ENCODE measurements at regions not wholly inside any gene's neighbourhood (a gene's known extent, or its start where the extent isn't known, plus 50 kb on each side); places are given as distances from the start of the nearest gene placed in this dataset.

GRCh38 chr13:31476266-31476665 lies 263.1 kb upstream of the RXFP2 start:
- Histone ChIP-seq H3K36me3 (ENCODE audit: control insufficient read depth, insufficient read depth, low read length) (no peaks in the 10 kb centered on the region), H3K27me3 (ENCODE audit: control insufficient read depth, insufficient read depth, low read length) (no peaks in the 10 kb centered on the region), H3K27ac (ENCODE audit: insufficient read depth, low read length) (no peak overlapping the region), H3K4me3 (replicated peaks in 1 of 4; ENCODE audit: control extremely low read depth in 1 of 4, insufficient read depth in 1 of 4, low read depth in 3 of 4, low read length in 4 of 4) (no peak overlapping the region), H3K79me2 (ENCODE audit: control insufficient read depth, insufficient read depth, low read length) (no peaks in the 10 kb centered on the region), H3K4me1 (ENCODE audit: control insufficient read depth, extremely low read depth, insufficient read depth, low read length) (no peaks in the 10 kb centered on the region), H3K9ac (ENCODE audit: insufficient read depth, low read length) (no peak overlapping the region), H3K4me2 (ENCODE audit: extremely low read depth, insufficient read depth, low read length) (no peak overlapping the region), H2AFZ (ENCODE audit: low read length) (no peak overlapping the region), H4K20me1 (ENCODE audit: control insufficient read depth, extremely low read depth, insufficient read depth, low read length) (no peaks in the 10 kb centered on the region), H3K9me3 (ENCODE audit: control insufficient read depth, insufficient read depth, low read depth, low read length) (no peaks in the 10 kb centered on the region)
- peak; percentile 79 to 87 for DNase-seq (ENCODE audit: low read depth in 2 of 2)
- TF ChIP-seq EZH2 (IDR thresholded peaks at IDR 0.05; ENCODE audit: low read length, missing control alignments) = no peak
- TF ChIP-seq, protein P1, sequence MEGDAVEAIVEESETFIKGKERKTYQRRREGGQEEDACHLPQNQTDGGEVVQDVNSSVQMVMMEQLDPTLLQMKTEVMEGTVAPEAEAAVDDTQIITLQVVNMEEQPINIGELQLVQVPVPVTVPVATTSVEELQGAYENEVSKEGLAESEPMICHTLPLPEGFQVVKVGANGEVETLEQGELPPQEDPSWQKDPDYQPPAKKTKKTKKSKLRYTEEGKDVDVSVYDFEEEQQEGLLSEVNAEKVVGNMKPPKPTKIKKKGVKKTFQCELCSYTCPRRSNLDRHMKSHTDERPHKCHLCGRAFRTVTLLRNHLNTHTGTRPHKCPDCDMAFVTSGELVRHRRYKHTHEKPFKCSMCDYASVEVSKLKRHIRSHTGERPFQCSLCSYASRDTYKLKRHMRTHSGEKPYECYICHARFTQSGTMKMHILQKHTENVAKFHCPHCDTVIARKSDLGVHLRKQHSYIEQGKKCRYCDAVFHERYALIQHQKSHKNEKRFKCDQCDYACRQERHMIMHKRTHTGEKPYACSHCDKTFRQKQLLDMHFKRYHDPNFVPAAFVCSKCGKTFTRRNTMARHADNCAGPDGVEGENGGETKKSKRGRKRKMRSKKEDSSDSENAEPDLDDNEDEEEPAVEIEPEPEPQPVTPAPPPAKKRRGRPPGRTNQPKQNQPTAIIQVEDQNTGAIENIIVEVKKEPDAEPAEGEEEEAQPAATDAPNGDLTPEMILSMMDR (conservative IDR thresholded peaks at IDR 0.05 in 1 of 2, IDR thresholded peaks at IDR 0.05 in 1 of 2; ENCODE audit: low read depth in 1 of 2, low read length in 2 of 2) = no peak

DNA sequence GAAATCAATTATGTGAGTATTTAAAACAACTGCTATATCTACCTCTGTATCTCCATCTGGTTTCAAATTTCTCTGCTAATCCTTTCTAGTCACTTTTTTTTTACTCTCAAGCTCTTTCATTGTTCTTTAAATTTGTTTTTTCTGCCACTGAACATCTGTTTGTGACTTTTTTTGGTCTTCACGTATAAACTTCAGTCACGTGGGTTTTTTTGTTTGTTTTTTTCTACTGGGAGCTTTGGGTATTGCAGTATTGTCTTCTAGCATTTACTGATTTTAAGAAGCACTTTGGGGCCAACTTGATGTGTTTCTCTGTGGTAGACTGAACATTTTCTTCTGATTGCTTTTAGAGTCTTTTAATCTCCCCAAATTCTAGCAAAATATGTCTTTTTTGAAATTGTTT lies 262.6 kb upstream of the RXFP2 start:
- no peak overlapping the region for H2AFZ ChIP-seq (ENCODE audit: low read length)
- H3K4me2 ChIP-seq (ENCODE audit: extremely low read depth, insufficient read depth, low read length) = no peak overlapping the region

GRCh38 chr13:31477961-31478360 lies 261.4 kb upstream of the RXFP2 start:
- no peaks in the 10 kb centered on the region for H3K4me1 ChIP-seq (ENCODE audit: control insufficient read depth, extremely low read depth, insufficient read depth, low read length)
- peak; percentile 31 to 74 for DNase-seq (ENCODE audit: low read depth in 2 of 2)
- no peaks in the 10 kb centered on the region for H4K20me1 ChIP-seq (ENCODE audit: control insufficient read depth, extremely low read depth, insufficient read depth, low read length)
- TF ChIP-seq, protein P1 (conservative IDR thresholded peaks at IDR 0.05 in 1 of 2, IDR thresholded peaks at IDR 0.05 in 1 of 2; ENCODE audit: low read depth in 1 of 2, low read length in 2 of 2) = no peak
- TF ChIP-seq EZH2 (IDR thresholded peaks at IDR 0.05; ENCODE audit: low read length, missing control alignments) = no peak
- H2AFZ ChIP-seq (ENCODE audit: low read length) = no peak overlapping the region
- H3K79me2 ChIP-seq (ENCODE audit: control insufficient read depth, insufficient read depth, low read length) = no peaks in the 10 kb centered on the region
- no peak overlapping the region for H3K27ac ChIP-seq (ENCODE audit: insufficient read depth, low read length)
- no peaks in the 10 kb centered on the region for H3K9me3 ChIP-seq (ENCODE audit: control insufficient read depth, insufficient read depth, low read depth, low read length)
- H3K9ac ChIP-seq (ENCODE audit: insufficient read depth, low read length) = no peak overlapping the region
- H3K27me3 ChIP-seq (ENCODE audit: control insufficient read depth, insufficient read depth, low read length) = no peaks in the 10 kb centered on the region
- no peak overlapping the region for H3K4me2 ChIP-seq (ENCODE audit: extremely low read depth, insufficient read depth, low read length)
- no peak overlapping the region for H3K4me3 ChIP-seq (replicated peaks in 1 of 4; ENCODE audit: control extremely low read depth in 1 of 4, insufficient read depth in 1 of 4, low read depth in 3 of 4, low read length in 4 of 4)
- H3K36me3 ChIP-seq (ENCODE audit: control insufficient read depth, insufficient read depth, low read length) = no peaks in the 10 kb centered on the region

More for the DNA sequence above, 262.6 kb upstream of the RXFP2 start:
- TF ChIP-seq, protein P1 (conservative IDR thresholded peaks at IDR 0.05 in 1 of 2, IDR thresholded peaks at IDR 0.05 in 1 of 2; ENCODE audit: low read depth in 1 of 2, low read length in 2 of 2) = no peak
- TF ChIP-seq EZH2 (IDR thresholded peaks at IDR 0.05; ENCODE audit: low read length, missing control alignments) = no peak
- Histone ChIP-seq H3K9ac (ENCODE audit: insufficient read depth, low read length) (no peak overlapping the region), H3K9me3 (ENCODE audit: control insufficient read depth, insufficient read depth, low read depth, low read length) (no peaks in the 10 kb centered on the region), H3K27ac (ENCODE audit: insufficient read depth, low read length) (no peak overlapping the region), H3K36me3 (ENCODE audit: control insufficient read depth, insufficient read depth, low read length) (no peaks in the 10 kb centered on the region), H3K79me2 (ENCODE audit: control insufficient read depth, insufficient read depth, low read length) (no peaks in the 10 kb centered on the region), H4K20me1 (ENCODE audit: control insufficient read depth, extremely low read depth, insufficient read depth, low read length) (no peaks in the 10 kb centered on the region), H3K4me3 (replicated peaks in 1 of 4; ENCODE audit: control extremely low read depth in 1 of 4, insufficient read depth in 1 of 4, low read depth in 3 of 4, low read length in 4 of 4) (no peak overlapping the region), H3K4me1 (ENCODE audit: control insufficient read depth, extremely low read depth, insufficient read depth, low read length) (no peaks in the 10 kb centered on the region), H3K27me3 (ENCODE audit: control insufficient read depth, insufficient read depth, low read length) (no peaks in the 10 kb centered on the region)
- DNase-seq (ENCODE audit: low read depth in 2 of 2) = peak; percentile 6 to 28

All from fibroblast of lung (primary cell).